Spleen (tissue), 11 donors: ENCODE measurements at regions not wholly inside any gene's neighbourhood (a gene's known extent, or its start where the extent isn't known, plus 50 kb on each side); places are given as distances from the start of the nearest gene placed in this dataset.

Source experiments
- DNase-seq: peaks from one replicate; pipeline ENCODE4 v3.0.0-alpha.2; 2020
- H3K27ac ChIP-seq, 8 donors: fragments of 200-600 bp; sonication (generic) in 7 of 8; 1 replicate in 4 of 8; 2 replicates in 4 of 8; pipeline versions ENCODE4 v1.5.0 to v1.8.0; 2016 to 2021; ENCODE audit warnings: inconsistent platforms in 4 of 8, mild to moderate bottlenecking in 4 of 8, moderate library complexity in 1 of 8
- H3K27me3 ChIP-seq, 7 donors: fragments of 200-600 bp; sonication (generic) in 6 of 7; replicated peaks in 1 of 7; 1 replicate in 4 of 7; 2 replicates in 3 of 7; pipeline versions ENCODE4 v1.5.0 to v1.8.0; 2016 to 2021; ENCODE audit warnings: inconsistent platforms in 3 of 7, mild to moderate bottlenecking in 1 of 7
- H3K36me3 ChIP-seq, 6 donors: fragments of 200-600 bp; sonication (generic) in 5 of 6; 1 replicate in 4 of 6; 2 replicates in 2 of 6; pipeline versions ENCODE4 v1.5.0 to v1.8.0; 2016 to 2021; ENCODE audit warnings: inconsistent platforms in 2 of 6
- H3K4me1 ChIP-seq, 6 donors: fragments of 200-600 bp; sonication (generic) in 5 of 6; 1 replicate in 3 of 6; 2 replicates in 3 of 6; pipeline versions ENCODE4 v1.5.0 to v1.8.0; 2016 to 2021; ENCODE audit warnings: inconsistent platforms in 3 of 6
- H3K4me3 ChIP-seq, 8 donors: fragments of 200-600 bp; sonication (generic) in 7 of 8; 1 replicate in 4 of 8; 2 replicates in 4 of 8; pipeline versions ENCODE4 v1.5.0 to v1.8.0; 2016 to 2021; ENCODE audit warnings: inconsistent platforms in 4 of 8, mild to moderate bottlenecking in 4 of 8, moderate library complexity in 2 of 8
- H3K9me3 ChIP-seq, 8 donors: fragments of 200-600 bp; sonication (generic) in 7 of 8; 1 replicate in 4 of 8; 2 replicates in 4 of 8; pipeline versions ENCODE4 v1.5.0 to v1.8.0; 2016 to 2021; ENCODE audit warnings: inconsistent platforms in 4 of 8
- POLR2A ChIP-seq, 3 donors: fragments of 450-650 bp; IDR thresholded peaks; one replicate each; pipeline ENCODE4 v1.5.1; 2017; ENCODE audit warnings: antibody characterized with exemption in 3 of 3, mild to moderate bottlenecking in 1 of 3
- POLR2AphosphoS5 ChIP-seq, 3 donors: sonication (generic); formaldehyde crosslinking; IDR thresholded peaks; one replicate each; pipeline ENCODE4 v1.5.1; 2017; ENCODE audit warnings: antibody characterized with exemption in 3 of 3
- WGBS, 5 donors: extraction: QIAGEN DNeasy Blood & Tissue Kit in 3 of 5; methylation state at CpG; one replicate each; pipeline versions ENCODE4 v1.1.5 to v1.1.7; 2013 to 2018; 5-methylcytosine and 5-hydroxymethylcytosine counted together
- intact Hi-C: fragments of 100-400 bp; cut with DNase I; formaldehyde crosslinking; loops from one replicate; pipeline ENCODE4 v1.15.0; 2023; ENCODE audit warnings: low total_unique reads
- TF ChIP-seq, protein P1 (sequence below), 11 experiments: fragments of 200-600 bp in 7 of 11; fragments of 450-650 bp in 4 of 11; sonication (generic) in 4 of 11; IDR thresholded peaks in 8 of 11; conservative IDR thresholded peaks in 3 of 11; 1 replicate in 7 of 11; 2 replicates in 4 of 11; pipeline versions ENCODE4 v1.4.0 to v1.8.0; 2016 to 2021; ENCODE audit warnings: antibody characterized with exemption in 11 of 11, inconsistent platforms in 4 of 11, mild to moderate bottlenecking in 1 of 11
- donor health status: healthy with polysubstance abuse.
- donor health status: DM: no; HTN: no; CAD: no; lungs with moderate emphysema.
- donor health status: DM: no; HTN: no; CAD: no.
- donor health status: Bipolar disorder and iron deficiency.
- donor health status: healthy.
- donor health status: DM: no; HTN: no; CAD: no.
- donor health status: DM: yes; HTN: yes; CAD: no.

DNA sequence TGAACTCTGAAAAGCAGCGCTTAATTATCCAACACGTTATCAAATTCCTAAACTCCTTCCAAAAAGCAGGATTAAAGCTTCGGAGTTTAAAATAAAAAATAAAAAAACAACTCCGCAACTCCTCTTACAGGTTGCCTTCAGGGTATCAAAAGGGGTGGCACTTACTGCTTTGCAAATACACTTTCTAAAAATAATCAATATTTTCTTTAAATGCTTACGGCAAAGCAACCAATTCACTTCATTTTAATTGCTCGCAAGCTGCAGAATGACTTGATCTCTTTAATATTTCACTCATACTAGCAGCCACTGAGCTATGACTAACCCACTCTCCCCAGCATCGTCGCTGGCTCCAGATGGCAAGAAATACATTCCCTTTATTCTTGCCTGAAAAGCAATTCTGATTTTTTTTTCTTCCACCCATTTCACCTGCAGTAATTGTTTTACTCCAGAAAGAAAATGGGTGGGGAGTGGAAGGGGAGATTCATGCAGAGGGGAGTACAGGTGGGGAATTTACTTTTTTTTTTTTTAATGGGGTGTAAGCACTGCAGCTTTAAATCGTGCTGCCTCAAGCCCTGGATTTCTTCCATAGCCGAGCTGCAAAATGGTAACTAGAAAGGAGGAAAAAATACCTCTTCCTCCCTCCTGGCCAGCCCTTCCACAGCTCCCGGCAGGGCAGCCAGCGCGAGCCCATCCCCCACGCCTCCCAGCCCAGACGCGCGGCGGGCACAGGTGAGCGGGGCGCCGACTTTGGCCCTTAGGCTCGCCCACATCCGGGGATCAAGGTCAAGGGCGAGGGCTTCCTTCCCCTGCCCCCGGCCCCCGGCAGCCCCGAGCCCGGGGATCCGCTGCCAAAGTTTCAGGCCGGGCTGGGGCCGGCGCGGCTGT is 54.2 kb upstream of the FHIP2A start:
- Histone ChIP-seq H3K27me3 (peaks cover 0 to 64% (median 41%) of the 10 kb centered on the region in 7 donors), H3K27ac (no peak overlapping the region), H3K36me3 (no peaks in the 10 kb centered on the region), H3K9me3 (no peaks in the 10 kb centered on the region), H3K4me3 (peak overlapping the region; percentile 33 to 75 (median 43)), H3K4me1 (peaks cover 3 to 18% (median 12%) of the 10 kb centered on the region in 6 donors)
- DNase-seq = peak; percentile 80
- TF ChIP-seq, protein P1, sequence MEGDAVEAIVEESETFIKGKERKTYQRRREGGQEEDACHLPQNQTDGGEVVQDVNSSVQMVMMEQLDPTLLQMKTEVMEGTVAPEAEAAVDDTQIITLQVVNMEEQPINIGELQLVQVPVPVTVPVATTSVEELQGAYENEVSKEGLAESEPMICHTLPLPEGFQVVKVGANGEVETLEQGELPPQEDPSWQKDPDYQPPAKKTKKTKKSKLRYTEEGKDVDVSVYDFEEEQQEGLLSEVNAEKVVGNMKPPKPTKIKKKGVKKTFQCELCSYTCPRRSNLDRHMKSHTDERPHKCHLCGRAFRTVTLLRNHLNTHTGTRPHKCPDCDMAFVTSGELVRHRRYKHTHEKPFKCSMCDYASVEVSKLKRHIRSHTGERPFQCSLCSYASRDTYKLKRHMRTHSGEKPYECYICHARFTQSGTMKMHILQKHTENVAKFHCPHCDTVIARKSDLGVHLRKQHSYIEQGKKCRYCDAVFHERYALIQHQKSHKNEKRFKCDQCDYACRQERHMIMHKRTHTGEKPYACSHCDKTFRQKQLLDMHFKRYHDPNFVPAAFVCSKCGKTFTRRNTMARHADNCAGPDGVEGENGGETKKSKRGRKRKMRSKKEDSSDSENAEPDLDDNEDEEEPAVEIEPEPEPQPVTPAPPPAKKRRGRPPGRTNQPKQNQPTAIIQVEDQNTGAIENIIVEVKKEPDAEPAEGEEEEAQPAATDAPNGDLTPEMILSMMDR (IDR thresholded peaks at IDR 0.05 in 8 of 11, conservative IDR thresholded peaks at IDR 0.05 in 3 of 11) = no peak
- TF ChIP-seq POLR2AphosphoS5 (IDR thresholded peaks at IDR 0.05) = peak in 1 of 3 donors; percentile 36
- intact Hi-C loops = no loop called here
- WGBS, 5 donors = 14 to 41% (median 17%) methylated on average over 12 to 33 of the region's 33 CpGs

DNA sequence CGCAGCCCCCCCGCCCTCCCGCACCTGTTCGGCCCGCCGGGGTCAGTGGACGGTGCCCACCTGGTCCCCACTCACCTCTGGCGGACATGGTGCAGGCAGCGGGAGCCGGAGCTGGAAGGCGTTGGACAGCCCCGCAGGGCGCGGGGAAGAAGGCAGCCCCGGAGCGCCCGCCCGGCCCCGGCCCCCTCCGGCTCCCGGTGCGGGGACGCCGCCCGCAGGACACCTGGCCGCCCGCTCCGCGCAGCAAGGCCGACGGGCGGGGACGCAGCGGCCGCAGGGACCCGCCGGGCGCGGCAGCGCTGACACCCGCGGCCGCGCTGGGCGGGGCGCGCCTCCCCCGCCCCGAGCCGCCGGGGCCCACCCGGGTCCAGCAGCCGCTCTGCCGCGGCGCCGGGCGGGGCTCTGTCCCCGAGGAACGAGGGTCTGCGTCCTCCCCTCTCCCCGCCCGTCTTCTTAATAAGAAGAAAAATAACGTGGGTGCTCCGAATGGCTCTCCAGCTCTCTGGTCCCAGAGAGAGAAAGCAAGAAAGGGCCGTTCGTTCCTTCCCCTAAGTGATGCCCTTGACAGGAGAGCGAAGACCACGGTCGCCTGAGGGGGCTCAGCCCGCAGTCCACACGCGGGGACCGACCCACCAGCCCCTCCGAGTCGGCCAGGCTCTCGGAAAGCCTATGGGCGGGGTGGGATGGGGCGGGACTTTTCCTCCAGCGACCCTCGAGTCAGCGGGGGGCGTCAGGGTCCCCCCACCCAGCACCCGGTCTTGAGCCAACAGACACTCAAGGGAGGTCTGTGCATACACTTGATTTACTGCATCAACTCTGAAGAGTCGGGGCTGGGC is 53.4 kb upstream of the FHIP2A start:
- DNase-seq = no peak
- no peak overlapping the region for H3K27ac ChIP-seq

DNA sequence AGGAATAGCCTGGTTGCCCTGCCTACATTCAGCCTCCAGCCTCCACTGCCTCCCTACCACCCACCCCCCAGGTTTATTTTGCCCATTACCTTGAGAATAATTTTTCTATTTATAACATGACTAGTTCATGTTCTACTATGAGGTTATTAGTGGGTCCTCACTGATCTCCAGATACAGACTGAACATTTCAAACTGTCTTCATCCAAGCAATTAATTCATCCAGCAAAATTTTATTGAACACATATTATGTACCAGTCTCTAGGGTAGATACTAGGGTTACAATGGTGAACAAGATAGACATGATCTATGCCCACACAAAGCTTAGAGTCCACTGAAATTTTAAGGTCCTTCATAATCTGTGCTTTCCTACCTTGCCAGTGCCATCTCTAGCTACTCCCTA is 51.6 kb upstream of the FHIP2A start:
- H3K4me1 ChIP-seq = peaks cover 3 to 18% (median 12%) of the 10 kb centered on the region in 6 donors
- DNase-seq = no peak
- no peaks in the 10 kb centered on the region for H3K9me3 ChIP-seq
- no peak for TF ChIP-seq POLR2A (IDR thresholded peaks at IDR 0.05)
- TF ChIP-seq, protein P1 (IDR thresholded peaks at IDR 0.05 in 8 of 11, conservative IDR thresholded peaks at IDR 0.05 in 3 of 11) = no peak
- TF ChIP-seq POLR2AphosphoS5 (IDR thresholded peaks at IDR 0.05) = no peak
- H3K36me3 ChIP-seq = no peaks in the 10 kb centered on the region
- H3K27me3 ChIP-seq = peaks cover 0 to 41% (median 31%) of the 10 kb centered on the region in 7 donors
- intact Hi-C loops = no loop called here
- no peak overlapping the region for H3K27ac ChIP-seq
- H3K4me3 ChIP-seq = no peak overlapping the region

More for the DNA sequence above, 53.4 kb upstream of the FHIP2A start:
- Histone ChIP-seq H3K36me3 (no peaks in the 10 kb centered on the region), H3K4me1 (peaks cover 3 to 18% (median 12%) of the 10 kb centered on the region in 6 donors), H3K9me3 (no peaks in the 10 kb centered on the region), H3K27me3 (peaks cover 0 to 55% (median 41%) of the 10 kb centered on the region in 7 donors), H3K4me3 (peak overlapping the region; percentile 33 to 75 (median 43))
- 3 to 10% (median 4%) methylated on average over 18 to 85 of the region's 85 CpGs for WGBS, 5 donors
- intact Hi-C loops = no loop called here
- no peak for TF ChIP-seq POLR2A (IDR thresholded peaks at IDR 0.05)
- no peak for TF ChIP-seq POLR2AphosphoS5 (IDR thresholded peaks at IDR 0.05)
- TF ChIP-seq, protein P1 (IDR thresholded peaks at IDR 0.05 in 8 of 11, conservative IDR thresholded peaks at IDR 0.05 in 3 of 11) = no peak

DNA sequence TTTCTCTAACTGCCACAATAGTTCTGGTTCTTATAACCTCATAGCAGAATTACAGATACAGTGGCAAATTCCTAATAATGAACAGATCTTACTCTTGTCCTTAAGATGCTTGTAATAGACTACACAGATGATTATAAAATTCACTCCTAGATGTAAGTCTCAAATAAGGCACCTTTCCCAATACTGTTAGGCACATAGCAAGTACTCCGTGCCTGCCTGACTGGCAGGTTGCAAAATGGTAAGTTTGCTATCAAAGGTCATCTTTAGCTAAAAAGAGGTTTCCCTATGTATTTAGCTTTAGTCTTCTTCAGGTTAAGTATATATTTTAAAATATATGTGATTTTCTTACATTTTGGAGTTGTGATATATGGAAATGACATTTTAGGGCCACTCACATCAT is 50.4 kb upstream of the FHIP2A start:
- intact Hi-C loops = no loop called here

More for the DNA sequence above, 50.4 kb upstream of the FHIP2A start:
- WGBS, 5 donors = 88 to 100% (median 96%) methylated on average over 1 of the region's 1 CpG
- no peak for DNase-seq
- Histone ChIP-seq H3K27ac (no peak overlapping the region), H3K27me3 (peaks cover 0 to 29% (median 25%) of the 10 kb centered on the region in 7 donors), H3K4me1 (peaks cover 3 to 18% (median 12%) of the 10 kb centered on the region in 6 donors), H3K9me3 (no peaks in the 10 kb centered on the region), H3K36me3 (no peaks in the 10 kb centered on the region), H3K4me3 (no peak overlapping the region)
- no peak for TF ChIP-seq POLR2AphosphoS5 (IDR thresholded peaks at IDR 0.05)
- no peak for TF ChIP-seq POLR2A (IDR thresholded peaks at IDR 0.05)
- TF ChIP-seq, protein P1 (IDR thresholded peaks at IDR 0.05 in 8 of 11, conservative IDR thresholded peaks at IDR 0.05 in 3 of 11) = no peak
